ENCODE measurements at regions not wholly inside any gene's neighbourhood (a gene's known extent, or its start where the extent isn't known, plus 50 kb on each side); places are given as distances from the start of the nearest gene placed in this dataset.
"Not testable (repeated sequence)": the region's sequence is repeated elsewhere in the genome, so short reads cannot be mapped to it uniquely, and the experiment has no call there.

- Histone ChIP-seq H3K4me1 (ENCODE audit: control insufficient read depth, low read depth, low read length) (peaks cover 3% of the 10 kb centered on the region), H3K9ac (ENCODE audit: low read length) (no peak overlapping the region), H3K27ac (ENCODE audit: low read length) (no peak overlapping the region), H3K9me3 (ENCODE audit: control insufficient read depth, low read depth, low read length) (no peaks in the 10 kb centered on the region), H3K4me3 (ENCODE audit: low read length) (no peak overlapping the region), H3K27me3 (ENCODE audit: control insufficient read depth, insufficient read depth, low read length) (no peaks in the 10 kb centered on the region), H3K36me3 (ENCODE audit: control insufficient read depth, low read depth, low read length) (no peaks in the 10 kb centered on the region)
Observed at GRCh38 chr12:25686351-25686750, 133.3 kb upstream of the LMNTD1 start.

DNA sequence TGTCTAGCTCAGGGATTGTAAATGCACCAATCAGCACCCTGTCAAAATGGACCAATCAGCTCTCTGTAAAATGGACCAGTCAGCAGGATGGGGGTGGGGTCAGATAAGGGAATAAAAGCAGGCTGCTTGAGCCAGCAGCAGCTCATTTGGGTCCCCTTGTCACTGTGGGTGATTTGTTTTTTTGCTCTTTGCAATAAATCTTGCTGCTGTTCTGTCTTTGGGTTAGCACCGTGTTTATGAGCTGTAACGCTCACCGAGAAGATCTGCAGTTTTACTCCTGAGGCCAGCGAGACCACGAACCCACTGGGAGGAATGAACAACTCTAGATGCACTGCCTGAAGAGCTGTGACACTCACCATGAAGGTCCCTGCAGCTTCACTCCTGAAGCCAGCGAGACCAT lies 134.1 kb upstream of the LMNTD1 start:
- Histone ChIP-seq H3K27me3 (ENCODE audit: control insufficient read depth, insufficient read depth, low read length) (no peaks in the 10 kb centered on the region), H3K4me3 (ENCODE audit: low read length) (no peak overlapping the region)

GRCh38 chr12:25688851-25689250 lies 135.8 kb upstream of the LMNTD1 start:
- H3K4me1 ChIP-seq (ENCODE audit: control insufficient read depth, low read depth, low read length) = peaks cover 20% of the 10 kb centered on the region
- not testable (repeated sequence) for H3K4me3 ChIP-seq (ENCODE audit: low read length); H3K27me3 ChIP-seq (ENCODE audit: control insufficient read depth, insufficient read depth, low read length); H3K36me3 ChIP-seq (ENCODE audit: control insufficient read depth, low read depth, low read length); H3K9ac ChIP-seq (ENCODE audit: low read length); H3K27ac ChIP-seq (ENCODE audit: low read length); H3K9me3 ChIP-seq (ENCODE audit: control insufficient read depth, low read depth, low read length)

More for the DNA sequence above, 134.1 kb upstream of the LMNTD1 start:
- no peak overlapping the region for H3K9ac ChIP-seq (ENCODE audit: low read length)
- H3K36me3 ChIP-seq (ENCODE audit: control insufficient read depth, low read depth, low read length) = no peaks in the 10 kb centered on the region
- no peak overlapping the region for H3K27ac ChIP-seq (ENCODE audit: low read length)
- no peaks in the 10 kb centered on the region for H3K9me3 ChIP-seq (ENCODE audit: control insufficient read depth, low read depth, low read length)
- peaks cover 12% of the 10 kb centered on the region for H3K4me1 ChIP-seq (ENCODE audit: control insufficient read depth, low read depth, low read length)

DNA sequence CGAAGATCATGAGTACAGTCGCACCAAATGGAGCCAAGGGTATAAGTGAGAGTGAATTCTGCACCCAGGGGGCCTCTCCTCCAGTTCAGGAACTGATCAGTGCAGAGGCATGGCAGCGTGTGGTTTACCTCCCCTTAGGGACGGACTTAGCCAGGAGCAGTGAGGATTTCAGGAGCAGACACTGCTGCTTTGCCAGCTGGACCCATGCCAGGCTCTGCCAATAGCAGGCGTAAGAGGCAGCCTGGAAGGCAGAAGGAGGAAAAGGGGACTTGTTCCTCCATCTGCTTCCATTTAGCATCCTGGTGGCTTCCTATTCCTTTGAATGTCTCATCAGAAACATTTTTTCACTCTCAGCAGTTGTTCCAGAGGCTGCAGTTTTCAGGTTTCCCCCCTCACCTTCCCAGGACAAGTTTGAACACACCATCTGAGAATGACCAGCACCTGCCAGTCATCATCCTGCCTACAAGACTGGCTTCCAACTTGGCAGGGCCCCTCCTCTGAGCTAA lies 137.0 kb upstream of the LMNTD1 start:
- H3K9me3 ChIP-seq (ENCODE audit: control insufficient read depth, low read depth, low read length) = no peaks in the 10 kb centered on the region
- H3K36me3 ChIP-seq (ENCODE audit: control insufficient read depth, low read depth, low read length) = no peaks in the 10 kb centered on the region
- H3K4me1 ChIP-seq (ENCODE audit: control insufficient read depth, low read depth, low read length) = peaks cover 20% of the 10 kb centered on the region
- H3K27me3 ChIP-seq (ENCODE audit: control insufficient read depth, insufficient read depth, low read length) = no peaks in the 10 kb centered on the region
- no peak overlapping the region for H3K9ac ChIP-seq (ENCODE audit: low read length)
- H3K27ac ChIP-seq (ENCODE audit: low read length) = no peak overlapping the region
- no peak overlapping the region for H3K4me3 ChIP-seq (ENCODE audit: low read length)

DNA sequence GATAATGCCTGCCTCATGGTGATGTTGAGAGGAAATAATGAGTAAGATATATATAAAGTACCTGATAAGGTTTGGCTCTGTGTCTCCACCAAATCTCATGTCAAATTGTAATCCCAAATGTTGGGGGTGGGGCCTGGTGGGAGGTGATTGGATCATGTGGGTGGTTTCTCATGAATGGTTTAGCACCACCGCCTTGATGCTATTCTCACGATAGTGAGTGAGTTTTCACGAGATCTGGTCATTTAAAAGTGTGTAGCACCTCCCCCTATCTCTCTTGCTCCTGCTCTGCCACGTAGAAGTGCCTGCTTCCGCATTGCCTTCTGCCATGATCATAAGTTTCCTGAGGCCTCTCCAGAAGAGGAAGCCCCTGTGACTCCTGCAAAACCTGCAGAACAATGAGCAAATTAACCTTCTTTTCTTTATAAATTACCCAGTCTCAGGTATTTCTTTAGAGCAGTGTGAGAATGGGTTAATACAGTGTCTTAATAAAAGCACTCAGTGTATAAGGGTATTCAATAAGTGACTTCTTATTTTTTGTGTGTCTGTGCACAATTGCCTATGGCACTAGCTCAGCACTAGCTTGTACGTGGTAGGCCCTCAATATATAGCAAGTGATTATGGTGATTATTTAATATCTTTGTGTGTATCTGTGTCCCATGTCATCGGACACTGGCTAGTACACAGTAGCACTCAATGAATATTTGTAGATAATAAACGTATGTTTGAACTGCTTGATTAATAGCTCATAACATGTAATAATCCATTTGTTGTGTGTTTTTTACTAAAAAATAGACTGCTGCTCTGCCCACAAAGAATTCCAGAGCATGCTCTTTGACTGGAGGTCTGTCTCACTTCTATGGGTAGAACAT lies 138.1 kb upstream of the LMNTD1 start:
- Histone ChIP-seq H3K9ac (ENCODE audit: low read length) (no peak overlapping the region), H3K36me3 (ENCODE audit: control insufficient read depth, low read depth, low read length) (no peaks in the 10 kb centered on the region), H3K27me3 (ENCODE audit: control insufficient read depth, insufficient read depth, low read length) (no peaks in the 10 kb centered on the region), H3K9me3 (ENCODE audit: control insufficient read depth, low read depth, low read length) (no peaks in the 10 kb centered on the region), H3K4me1 (ENCODE audit: control insufficient read depth, low read depth, low read length) (peaks cover 24% of the 10 kb centered on the region), H3K27ac (ENCODE audit: low read length) (no peak overlapping the region), H3K4me3 (ENCODE audit: low read length) (no peak overlapping the region)

DNA sequence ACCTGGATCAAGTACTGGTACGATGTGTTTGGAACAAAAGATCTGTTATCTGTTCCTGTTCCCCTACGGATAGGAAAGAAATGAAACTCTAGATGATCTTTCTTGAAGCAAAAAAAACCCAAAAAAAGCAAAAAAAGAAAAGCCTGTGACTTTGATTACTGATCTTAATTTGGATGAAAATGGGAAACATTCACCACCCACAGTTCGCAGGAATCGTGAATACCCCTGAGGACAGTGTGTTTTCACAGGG lies 138.7 kb upstream of the LMNTD1 start:
- no peaks in the 10 kb centered on the region for H3K27me3 ChIP-seq (ENCODE audit: control insufficient read depth, insufficient read depth, low read length)
- H3K36me3 ChIP-seq (ENCODE audit: control insufficient read depth, low read depth, low read length) = no peaks in the 10 kb centered on the region
- no peak overlapping the region for H3K9ac ChIP-seq (ENCODE audit: low read length)
- H3K4me3 ChIP-seq (ENCODE audit: low read length) = no peak overlapping the region
- no peaks in the 10 kb centered on the region for H3K9me3 ChIP-seq (ENCODE audit: control insufficient read depth, low read depth, low read length)
- H3K4me1 ChIP-seq (ENCODE audit: control insufficient read depth, low read depth, low read length) = peaks cover 24% of the 10 kb centered on the region
- H3K27ac ChIP-seq (ENCODE audit: low read length) = no peak overlapping the region

DNA sequence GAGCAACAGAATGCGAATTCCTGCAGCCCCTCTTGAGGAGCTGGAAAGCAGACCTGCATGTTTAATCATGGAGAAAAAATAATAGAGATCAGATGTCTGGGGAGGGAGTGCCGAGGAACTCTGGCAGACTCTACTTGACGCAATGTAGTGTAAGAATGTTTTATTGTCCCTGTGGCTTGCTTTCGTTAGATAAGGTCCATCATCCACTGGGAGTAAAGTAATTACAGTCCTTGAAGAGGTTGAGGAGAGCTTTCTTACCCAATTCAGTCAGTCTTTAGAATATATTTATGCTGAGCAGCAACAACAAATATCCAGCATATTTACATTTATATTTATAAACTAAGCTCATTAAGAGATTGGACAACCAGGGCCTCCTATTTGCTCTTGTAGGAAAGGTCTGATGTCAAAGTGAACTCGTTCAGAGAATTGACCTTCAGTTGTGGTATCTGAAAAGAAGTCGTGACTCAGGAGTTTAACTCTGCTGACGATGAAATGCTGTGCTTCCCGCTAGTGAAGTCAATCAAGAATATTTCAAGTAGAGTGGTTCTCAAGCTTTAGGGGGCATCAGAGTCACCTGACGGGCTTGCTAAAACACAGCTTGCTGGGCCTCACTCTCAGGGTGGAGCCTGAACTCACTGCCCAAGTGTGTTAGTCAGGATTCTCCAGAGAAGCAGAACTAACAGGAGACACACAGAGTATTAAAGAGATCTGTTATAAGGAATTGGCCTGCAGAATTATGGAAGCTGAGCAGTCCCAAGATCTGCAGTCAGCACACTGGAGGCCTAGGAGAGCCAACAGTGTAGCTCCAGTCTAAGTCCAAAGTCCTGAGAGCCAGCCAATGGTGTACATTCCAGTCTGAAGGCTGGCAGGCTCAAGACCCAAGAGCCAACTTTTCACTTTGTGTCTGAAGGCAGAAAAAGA lies 139.3 kb upstream of the LMNTD1 start:
- Histone ChIP-seq H3K27me3 (ENCODE audit: control insufficient read depth, insufficient read depth, low read length) (no peaks in the 10 kb centered on the region), H3K36me3 (ENCODE audit: control insufficient read depth, low read depth, low read length) (no peaks in the 10 kb centered on the region), H3K9ac (ENCODE audit: low read length) (no peak overlapping the region), H3K4me3 (ENCODE audit: low read length) (no peak overlapping the region), H3K9me3 (ENCODE audit: control insufficient read depth, low read depth, low read length) (no peaks in the 10 kb centered on the region), H3K4me1 (ENCODE audit: control insufficient read depth, low read depth, low read length) (peaks cover 24% of the 10 kb centered on the region), H3K27ac (ENCODE audit: low read length) (no peak overlapping the region)

DNA sequence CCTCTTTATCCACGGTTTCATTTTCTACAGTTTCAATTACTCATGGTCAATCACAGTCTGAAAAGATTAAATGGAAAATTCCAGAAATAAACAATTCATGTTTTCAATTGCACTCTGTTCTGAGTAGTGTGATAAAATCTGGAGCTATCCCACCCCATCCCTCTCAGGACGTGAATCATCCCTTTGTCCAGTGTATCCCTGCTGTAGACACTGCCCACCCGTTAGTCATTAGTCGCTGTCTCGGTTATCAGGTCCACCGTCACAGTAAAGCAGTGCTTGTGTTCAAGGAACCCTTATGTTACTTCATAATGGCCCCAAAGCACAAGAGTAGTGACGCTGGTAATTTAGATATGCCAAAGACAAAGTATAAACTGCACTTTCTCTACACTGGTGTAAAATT lies 141.0 kb upstream of the LMNTD1 start:
- H3K9me3 ChIP-seq (ENCODE audit: control insufficient read depth, low read depth, low read length) = no peaks in the 10 kb centered on the region
- H3K27ac ChIP-seq (ENCODE audit: low read length) = no peak overlapping the region
- no peaks in the 10 kb centered on the region for H3K27me3 ChIP-seq (ENCODE audit: control insufficient read depth, insufficient read depth, low read length)
- H3K9ac ChIP-seq (ENCODE audit: low read length) = no peak overlapping the region
- H3K36me3 ChIP-seq (ENCODE audit: control insufficient read depth, low read depth, low read length) = no peaks in the 10 kb centered on the region
- peaks cover 24% of the 10 kb centered on the region for H3K4me1 ChIP-seq (ENCODE audit: control insufficient read depth, low read depth, low read length)
- no peak overlapping the region for H3K4me3 ChIP-seq (ENCODE audit: low read length)

DNA sequence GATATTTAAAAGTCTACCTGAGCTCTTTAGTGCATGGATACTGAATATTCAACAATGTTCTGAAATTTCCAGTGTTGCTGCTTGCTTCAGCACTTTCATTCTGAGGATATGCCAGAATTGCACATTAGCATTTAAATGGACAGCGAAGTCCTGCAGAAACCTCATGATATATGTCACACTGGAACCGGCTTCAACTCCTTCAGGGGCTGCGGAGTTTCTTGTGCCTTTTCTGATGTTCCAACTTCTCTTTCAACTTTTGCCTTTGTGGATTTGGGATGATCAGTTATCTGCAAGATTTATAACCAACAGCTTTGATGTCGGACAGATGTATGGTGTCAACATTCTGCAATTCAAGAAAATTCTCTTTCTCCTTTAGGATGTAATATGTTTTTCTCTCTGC lies 142.5 kb upstream of the LMNTD1 start:
- Histone ChIP-seq H3K9ac (ENCODE audit: low read length) (no peak overlapping the region), H3K4me3 (ENCODE audit: low read length) (no peak overlapping the region), H3K36me3 (ENCODE audit: control insufficient read depth, low read depth, low read length) (no peaks in the 10 kb centered on the region), H3K27ac (ENCODE audit: low read length) (no peak overlapping the region), H3K27me3 (ENCODE audit: control insufficient read depth, insufficient read depth, low read length) (no peaks in the 10 kb centered on the region), H3K9me3 (ENCODE audit: control insufficient read depth, low read depth, low read length) (no peaks in the 10 kb centered on the region), H3K4me1 (ENCODE audit: control insufficient read depth, low read depth, low read length) (peaks cover 24% of the 10 kb centered on the region)

GRCh38 chr12:25698772-25699171 lies 145.7 kb upstream of the LMNTD1 start:
- H3K4me1 ChIP-seq (ENCODE audit: control insufficient read depth, low read depth, low read length) = peaks cover 4% of the 10 kb centered on the region
- no peak overlapping the region for H3K27ac ChIP-seq (ENCODE audit: low read length)
- no peaks in the 10 kb centered on the region for H3K27me3 ChIP-seq (ENCODE audit: control insufficient read depth, insufficient read depth, low read length)

DNA sequence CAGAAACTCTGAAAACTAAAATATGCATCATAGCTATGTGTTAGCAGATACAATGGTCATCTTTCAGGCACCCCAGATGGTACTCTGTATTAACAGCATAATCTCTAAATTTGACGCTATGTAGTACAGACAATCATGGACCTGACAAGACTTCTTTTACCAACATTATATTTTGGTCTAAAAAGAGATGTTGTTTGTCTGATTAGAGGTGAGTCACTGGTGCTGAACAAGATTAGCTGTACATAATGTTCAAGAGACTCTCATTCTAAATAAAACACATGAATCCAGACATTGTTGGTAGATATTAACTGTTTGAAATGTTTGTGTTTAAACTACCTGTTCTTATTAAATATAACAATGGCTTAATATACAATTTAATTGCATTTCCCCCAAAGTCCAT lies 146.4 kb upstream of the LMNTD1 start:
- Histone ChIP-seq H3K9ac (ENCODE audit: low read length) (no peak overlapping the region), H3K27ac (ENCODE audit: low read length) (no peak overlapping the region), H3K9me3 (ENCODE audit: control insufficient read depth, low read depth, low read length) (no peaks in the 10 kb centered on the region), H3K4me1 (ENCODE audit: control insufficient read depth, low read depth, low read length) (peaks cover 4% of the 10 kb centered on the region), H3K4me3 (ENCODE audit: low read length) (no peak overlapping the region), H3K36me3 (ENCODE audit: control insufficient read depth, low read depth, low read length) (no peaks in the 10 kb centered on the region), H3K27me3 (ENCODE audit: control insufficient read depth, insufficient read depth, low read length) (no peaks in the 10 kb centered on the region)

More at GRCh38 chr12:25698772-25699171, 145.7 kb upstream of the LMNTD1 start:
- no peaks in the 10 kb centered on the region for H3K36me3 ChIP-seq (ENCODE audit: control insufficient read depth, low read depth, low read length)
- H3K9me3 ChIP-seq (ENCODE audit: control insufficient read depth, low read depth, low read length) = no peaks in the 10 kb centered on the region
- no peak overlapping the region for H3K9ac ChIP-seq (ENCODE audit: low read length)
- no peak overlapping the region for H3K4me3 ChIP-seq (ENCODE audit: low read length)
